Kidney tubule cell (primary cell): ENCODE measurements at regions not wholly inside any gene's neighbourhood (a gene's known extent, or its start where the extent isn't known, plus 50 kb on each side); places are given as distances from the start of the nearest gene placed in this dataset.

Experiments
- DNase-seq: peaks from one replicate; pipeline ENCODE4 v3.0.0-alpha.2; 2018; ENCODE audit warnings: low spot score

DNA sequence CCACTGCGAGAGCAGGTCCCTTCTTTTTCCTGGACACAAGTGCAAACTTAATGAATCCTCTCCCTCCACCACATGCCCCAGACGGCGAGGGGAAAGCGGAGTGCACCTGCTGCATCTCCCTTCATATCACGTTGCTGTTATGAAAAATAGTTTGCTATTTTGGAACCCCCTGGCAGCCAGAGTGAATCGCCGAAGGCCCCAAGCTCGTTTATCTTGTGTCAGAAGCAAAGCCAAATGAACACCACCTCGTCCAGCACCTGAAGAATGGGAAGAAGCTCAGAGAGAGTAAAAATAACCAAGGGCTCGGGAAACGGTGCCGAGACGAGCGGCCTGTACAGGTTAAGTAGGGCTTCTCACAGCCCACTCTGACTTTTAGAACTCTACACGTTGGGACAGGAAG lies 394.6 kb upstream of the RORA start:
- DNase-seq = no peak

DNA sequence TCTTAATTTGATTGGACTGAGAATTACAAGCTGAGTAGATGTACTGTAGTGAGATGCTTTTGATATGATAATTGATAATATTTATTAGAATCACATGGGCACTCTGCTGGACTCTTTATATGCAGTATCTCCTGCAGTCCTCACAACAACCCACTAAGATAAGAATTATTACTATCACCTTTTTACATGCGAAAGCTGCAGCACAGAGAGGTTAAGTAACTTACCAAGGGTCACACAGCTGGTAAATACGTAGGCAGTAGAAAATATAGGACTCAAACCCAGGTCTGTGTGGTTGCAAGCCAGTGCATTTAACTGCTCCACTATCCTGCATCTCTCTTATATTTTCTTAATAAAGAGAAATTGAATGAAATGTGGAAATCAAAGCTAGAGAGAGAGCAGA lies 392.8 kb upstream of the RORA start:
- no peak for DNase-seq

DNA sequence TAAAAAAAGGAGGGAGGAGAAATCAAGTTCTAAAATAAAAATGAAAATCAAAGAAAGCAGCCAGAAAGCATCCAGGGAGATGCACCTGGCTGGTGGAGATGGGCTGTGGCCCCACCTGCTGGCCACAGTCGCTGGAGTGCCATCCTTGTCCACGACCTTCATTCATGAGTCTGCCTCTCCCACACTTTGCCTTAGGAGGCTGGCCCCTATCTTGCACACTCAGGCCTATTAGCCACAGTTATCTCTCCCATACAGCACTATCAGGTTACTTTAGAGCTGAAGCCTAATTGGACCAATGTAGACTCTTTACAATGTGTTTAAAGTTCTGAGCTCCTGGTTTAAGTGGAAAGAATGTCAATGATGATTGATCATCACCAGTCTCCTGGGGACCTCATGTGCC lies 392.0 kb upstream of the RORA start:
- DNase-seq = peak; percentile 46

DNA sequence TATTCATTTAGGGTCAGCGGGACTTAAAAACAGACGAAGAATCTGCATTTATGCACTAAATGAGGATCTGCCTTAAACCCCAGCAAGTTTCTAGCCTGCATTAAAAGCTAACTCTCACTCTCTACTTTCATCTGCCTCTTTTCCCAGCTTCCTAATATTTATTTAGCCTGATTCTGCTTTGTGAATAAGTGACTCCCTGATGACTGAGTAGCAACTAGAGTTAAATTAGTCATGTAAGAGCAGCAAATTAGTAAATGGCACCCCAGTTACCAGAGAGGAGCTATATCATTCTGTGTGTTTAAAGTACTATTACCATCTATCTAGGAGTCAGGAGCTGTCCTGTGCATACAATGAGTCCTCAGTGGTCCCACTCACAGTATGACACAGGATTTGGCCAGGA lies 391.0 kb upstream of the RORA start:
- no peak for DNase-seq

DNA sequence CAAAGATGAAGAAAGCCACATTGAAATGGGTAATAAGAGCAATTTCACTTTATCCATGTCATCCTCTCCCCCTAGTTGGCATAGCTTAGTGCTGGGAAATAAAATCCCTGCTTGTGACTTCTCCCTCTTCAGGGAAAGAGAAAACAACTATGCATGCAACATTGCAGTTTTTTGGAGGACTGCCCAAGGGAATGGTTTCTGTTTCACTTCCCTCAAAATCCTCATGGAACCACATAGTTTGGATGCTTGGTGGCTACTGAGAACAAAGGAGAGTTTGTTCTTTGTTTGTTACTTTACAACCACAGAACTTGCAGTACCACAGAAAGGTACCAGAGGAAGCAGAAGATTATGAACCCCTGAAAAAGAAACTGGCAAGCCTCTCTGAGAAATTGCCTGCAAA lies 384.6 kb upstream of the RORA start:
- peak; percentile 39 for DNase-seq

DNA sequence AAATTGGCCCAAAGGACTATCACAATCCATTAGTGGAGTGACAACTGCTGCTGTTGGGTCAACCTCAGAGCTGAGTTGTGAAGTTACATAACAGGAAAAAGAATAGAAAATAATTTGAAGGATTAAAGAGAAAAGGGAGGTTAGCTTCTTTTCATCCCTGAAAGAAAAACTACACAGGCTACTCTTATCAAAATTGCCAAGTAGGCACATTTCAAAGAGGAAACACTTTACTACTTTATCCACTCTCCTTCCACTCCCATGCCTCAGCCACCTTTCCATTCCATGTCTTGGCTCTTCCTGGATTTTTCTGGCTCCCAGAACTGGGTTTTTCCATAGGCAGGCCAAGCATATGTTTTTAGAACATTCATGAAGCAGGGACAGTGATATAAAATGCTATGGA lies 384.0 kb upstream of the RORA start:
- no peak for DNase-seq

DNA sequence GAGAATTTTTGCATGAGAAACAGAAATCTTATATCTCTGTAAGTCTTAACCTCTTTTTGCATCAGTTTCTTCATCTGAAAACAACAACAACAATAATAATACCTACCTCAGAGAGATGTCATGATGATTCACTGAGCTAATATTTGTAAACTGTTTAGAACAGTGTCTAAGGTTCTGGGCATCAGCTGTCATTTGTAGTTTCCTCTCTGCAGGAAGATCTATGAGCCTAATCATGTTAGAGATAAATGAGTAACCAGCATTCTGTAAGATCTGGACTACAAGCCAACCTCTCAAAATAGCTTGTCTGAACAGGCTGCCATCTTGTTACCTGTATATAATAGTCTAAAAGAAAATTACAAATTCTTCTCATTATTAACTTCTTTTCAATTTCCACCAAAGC lies 383.0 kb upstream of the RORA start:
- peak; percentile 9 for DNase-seq

DNA sequence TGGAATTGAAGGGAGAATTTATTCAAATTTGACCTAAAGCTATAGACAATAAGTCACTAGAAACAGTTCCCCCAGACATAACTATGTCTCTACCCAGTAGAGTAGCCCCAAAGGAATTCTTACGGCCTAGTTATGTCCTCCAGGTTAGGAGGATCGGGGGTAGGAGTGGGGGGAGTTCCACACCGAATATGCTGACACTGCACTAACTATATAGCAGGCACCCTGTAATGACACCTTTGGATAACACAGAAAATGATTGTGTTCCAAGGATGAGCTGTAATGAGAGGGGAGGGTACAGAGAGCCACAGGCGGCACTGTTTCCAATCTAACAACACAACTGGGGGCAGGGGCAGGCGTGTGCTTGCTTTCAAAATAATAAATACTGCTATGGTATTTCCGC lies 376.2 kb upstream of the RORA start:
- no peak for DNase-seq

DNA sequence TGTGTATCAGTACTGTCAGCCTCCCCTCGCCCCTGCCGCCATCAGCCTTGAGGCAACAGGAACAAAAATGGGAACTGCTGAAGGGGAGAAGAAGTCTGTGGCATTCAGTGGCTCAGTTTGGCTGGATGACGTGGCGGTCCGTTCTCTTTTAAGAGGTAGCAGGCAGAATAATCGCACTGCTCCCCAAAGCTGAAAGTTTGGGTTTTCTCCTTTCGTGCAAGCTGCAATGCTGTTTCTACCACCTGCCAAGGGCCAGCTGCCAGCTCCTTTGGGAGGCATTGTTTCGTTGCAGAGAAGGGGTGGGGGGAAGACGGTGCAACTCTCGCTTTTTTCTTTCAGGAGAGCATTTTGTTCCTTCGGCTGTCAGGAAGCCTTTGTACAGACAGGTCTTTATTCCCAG lies 369.6 kb upstream of the RORA start:
- DNase-seq = no peak

DNA sequence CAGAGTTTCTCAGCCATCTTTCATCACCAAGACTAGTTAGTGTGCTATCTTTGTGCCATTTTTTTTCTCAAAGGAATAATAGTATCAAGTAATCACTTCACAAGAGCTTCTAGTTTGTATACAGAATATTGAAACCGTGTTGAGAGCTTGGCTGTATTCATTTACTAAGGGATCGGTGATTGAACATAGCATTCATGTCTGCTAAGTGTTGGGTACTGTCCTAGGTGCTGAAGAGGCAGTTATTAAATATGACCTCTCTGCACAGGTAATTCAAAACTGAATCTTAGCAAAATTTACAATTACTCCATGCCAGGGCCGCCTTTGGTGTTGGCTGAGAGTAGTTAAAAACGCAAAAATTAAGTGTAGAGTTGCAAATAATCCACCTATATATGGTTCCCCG lies 355.3 kb upstream of the RORA start:
- DNase-seq = no peak

DNA sequence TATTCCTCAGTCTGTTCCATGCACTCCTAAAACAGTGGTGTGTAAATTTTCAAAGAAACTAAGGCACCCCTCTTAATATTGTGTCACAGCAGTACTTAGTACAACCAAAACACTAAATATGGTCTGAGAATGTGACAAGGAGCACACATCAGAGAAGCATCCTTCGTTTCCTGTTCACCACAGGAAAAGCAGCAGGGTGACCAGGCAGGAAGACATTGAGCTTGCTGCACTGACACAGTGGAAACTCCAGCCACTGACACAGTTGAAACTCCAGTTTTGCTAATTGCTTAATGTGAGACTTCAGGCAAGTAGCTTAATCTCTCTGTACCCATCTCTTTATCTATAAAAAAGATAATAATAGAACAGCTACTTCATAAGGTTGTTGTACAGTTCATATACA lies 353.0 kb upstream of the RORA start:
- DNase-seq = no peak

DNA sequence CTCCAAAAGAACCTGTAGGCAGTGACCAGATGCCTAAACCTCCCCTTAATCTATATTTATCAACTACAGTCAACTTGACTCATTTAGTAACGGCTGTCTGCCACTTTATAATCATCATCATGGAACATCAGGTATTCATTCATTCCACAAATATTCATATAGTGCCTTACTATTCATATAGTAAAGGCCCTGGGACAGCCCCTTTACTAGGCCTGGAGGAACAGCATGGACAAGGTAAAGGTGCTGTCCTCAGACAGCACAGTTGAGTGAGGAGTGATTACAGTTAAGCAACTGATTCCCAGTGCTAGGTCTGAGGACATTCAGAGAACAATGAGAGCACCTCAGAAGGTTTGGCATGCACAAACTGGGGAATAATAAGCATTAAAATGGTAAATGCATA lies 346.5 kb upstream of the RORA start:
- DNase-seq = no peak

DNA sequence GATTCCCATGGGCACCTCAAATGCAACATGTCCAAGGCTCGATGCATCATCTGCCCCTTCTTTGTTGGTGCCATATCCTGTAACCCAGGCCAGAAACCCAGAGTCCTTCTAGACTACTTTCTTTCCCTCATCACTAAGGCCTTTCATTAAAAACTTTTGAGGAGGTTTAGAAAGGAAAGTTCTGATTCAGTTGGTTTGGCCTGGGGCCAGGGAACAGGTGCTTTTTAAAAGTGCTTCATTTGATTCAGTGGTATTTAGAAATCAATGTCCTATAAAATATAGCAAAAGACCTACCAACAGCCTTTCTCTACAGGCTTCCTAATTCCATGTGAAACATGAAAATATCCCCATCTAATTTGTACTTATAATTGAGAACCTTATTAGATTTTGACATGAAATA lies 341.9 kb upstream of the RORA start:
- DNase-seq = no peak

DNA sequence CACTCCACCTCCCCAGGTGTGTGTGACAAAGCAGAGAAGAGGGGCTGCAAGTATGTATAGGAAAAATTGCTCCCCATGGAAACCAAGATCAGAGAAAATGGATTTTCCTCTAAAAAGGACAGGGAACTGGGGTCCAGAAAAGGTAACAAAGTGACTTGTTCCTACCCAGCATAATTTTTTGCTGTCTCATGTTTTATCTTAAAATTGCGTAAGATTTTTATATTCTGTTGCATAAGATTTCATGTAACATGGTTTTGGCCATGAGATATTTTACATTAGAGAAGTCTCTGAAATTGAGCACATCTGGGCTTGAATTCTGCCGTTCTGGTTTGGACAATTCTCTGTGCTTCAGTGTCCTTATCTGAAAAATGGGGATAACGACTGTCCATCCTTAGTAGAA lies 335.7 kb upstream of the RORA start:
- DNase-seq = no peak

DNA sequence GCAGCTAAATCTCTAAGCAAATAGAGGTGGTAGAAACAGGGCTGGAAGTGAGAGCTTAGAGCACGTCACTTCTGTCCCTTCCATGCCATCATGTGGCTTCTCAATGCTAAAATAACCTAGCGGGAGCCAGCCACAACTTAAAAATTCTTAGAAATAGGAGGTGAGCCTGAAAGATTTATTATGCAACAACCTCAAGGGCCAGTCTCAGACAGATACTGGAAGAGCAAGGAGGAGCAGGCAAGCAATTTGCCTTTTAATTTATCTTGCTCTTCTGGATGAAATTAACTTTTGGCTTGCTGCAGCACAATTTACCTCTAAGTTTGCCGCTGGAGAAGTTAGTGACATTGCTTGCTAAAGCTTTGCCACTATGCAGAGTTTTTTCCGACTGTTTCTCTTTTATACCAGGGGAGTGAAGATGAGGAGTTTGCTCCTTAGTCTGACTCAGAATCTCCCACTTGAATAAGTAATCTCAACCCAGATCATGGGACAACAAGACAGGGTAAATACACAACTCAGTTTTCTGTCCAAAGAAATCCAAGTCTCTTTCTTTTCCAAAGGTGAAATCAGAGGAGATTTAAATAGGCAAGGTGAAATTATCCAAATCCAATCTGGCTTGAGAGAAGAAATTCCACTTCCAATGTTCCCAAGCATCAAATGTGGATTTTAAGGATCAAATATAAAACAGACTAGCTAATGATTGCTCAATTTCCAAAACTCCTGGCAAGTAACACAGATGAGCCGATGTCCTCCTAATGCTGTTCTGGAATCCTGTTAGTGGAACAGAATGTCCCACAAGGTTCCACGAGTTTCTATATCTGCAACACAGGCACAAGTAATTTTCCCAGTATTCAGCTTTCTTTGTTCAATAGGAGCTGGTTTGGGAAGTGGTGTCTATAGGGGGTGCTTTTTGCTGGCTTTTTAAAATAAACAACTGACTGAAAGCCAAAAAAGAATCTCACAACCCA lies 329.4 kb upstream of the RORA start:
- no peak for DNase-seq

DNA sequence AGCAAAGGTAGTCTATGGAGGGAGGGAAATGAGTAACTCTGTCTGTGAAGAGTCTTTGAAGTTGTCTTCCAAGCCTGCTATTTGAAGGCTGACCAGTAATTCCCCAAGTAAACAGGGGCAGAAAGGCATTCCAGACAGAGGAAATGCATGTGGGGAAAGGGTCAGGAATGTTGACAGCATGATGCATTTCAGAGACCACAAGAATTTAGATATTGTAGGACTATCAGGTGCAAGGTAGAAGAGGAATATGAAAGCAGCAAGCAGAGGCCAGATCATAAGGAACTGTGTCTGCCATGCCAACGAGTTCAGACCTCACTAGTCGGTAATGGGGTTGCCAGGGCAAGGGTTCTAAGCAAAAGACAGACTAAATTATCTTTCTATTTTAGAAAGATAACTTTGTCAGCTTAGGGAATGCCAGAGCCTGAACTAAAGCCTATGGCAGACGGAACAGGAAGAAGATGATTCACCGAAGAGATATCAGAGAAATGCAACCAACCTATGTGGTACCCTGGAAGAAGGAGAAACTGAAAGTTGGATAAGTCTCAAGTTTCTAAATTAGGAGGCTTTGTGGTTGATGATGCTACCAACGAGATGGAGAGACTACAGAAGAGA lies 327.0 kb upstream of the RORA start:
- peak; percentile 93 for DNase-seq

DNA sequence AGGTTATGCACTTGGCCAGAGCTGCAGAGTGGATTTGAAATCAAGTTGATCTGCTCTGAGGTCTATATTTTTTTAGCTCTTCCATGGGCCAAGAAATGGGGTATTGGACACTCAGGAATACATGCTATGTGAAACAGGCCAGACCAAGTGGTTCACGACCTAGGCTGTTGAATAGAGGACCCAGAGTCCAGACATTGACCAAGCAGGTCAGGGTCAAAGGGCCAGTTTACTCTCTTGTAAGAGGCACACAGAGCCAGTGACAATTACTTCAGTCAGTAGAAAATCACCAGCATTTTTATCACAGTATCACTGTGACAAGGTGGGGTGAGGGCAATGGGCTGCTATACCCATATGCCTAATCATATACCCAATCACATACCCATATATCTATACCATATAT lies 320.6 kb upstream of the RORA start:
- DNase-seq = no peak

DNA sequence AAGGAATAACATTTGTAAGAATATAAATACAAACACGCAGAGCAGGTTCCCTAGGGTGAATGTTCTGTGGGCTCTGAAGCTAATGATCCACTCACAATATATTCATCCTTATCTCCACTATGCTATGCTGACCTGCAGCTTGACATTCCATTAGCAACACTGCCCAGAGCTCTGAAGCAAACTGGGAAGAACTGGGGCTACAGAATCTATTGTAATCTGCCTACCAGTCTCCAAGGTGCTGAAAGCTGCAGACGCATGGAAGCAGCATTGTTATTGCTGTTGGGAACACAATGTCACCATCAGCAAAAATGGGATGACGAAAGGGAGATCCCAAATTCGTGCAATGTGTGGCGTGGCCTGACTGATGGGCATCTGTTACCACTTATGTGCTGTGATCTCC lies 316.7 kb upstream of the RORA start:
- DNase-seq = no peak

DNA sequence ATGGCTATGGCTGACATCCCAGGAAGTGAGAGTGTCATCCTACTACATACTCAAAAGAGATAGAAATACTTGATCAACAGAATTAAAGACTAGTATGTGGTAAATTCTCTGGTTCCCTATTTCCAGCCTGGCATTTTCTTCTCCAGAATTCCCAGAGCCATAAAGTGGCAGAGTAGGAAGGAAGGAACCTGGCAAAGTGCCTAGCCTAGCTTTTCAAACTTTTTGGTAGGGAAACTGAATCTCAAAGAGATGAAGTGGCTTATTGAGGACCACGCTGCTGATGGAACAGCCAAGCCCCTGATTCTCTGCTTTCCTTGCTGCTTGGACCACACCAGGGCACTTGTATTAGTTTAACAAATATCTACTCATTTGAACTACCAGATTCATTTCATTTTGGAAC lies 312.4 kb upstream of the RORA start:
- no peak for DNase-seq

DNA sequence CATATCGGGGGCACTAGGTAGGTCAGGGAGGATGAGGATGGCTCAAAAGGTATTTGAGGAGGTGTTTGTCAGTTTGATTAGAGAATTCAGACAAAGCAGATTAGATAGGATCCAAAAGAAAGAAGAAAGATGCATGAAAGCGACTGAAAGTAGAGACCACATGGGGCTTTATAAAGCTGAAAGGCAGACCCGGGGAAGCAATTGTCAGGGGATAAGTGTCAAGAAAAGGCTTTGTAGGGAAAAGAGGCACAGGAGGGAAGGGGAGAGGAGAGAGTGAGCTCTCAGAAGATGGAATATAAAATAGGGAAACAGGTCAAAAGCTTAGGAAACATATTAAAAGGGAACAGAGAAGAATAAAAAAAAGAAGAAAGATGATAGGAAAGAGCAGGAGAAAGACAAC lies 308.2 kb upstream of the RORA start:
- DNase-seq = no peak

DNA sequence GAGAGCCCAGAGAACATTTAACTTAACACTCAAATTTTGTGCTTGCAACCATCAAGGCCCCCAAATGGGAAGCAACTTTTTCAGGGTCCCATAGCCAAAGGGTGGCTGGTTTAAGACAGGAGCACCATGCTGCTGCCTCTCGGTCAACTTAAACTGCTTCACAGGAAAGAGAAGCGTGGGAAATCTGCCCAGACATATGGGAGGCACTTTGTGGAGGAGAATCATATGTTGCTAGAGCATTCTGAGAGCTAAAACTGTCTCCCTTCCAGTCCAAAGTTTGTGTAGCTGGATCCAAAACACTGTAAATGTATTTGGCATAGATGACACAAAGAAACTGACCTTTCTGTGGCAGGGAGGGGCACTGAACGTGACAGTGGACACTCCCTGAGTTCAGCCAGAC lies 305.9 kb upstream of the RORA start:
- DNase-seq = no peak

DNA sequence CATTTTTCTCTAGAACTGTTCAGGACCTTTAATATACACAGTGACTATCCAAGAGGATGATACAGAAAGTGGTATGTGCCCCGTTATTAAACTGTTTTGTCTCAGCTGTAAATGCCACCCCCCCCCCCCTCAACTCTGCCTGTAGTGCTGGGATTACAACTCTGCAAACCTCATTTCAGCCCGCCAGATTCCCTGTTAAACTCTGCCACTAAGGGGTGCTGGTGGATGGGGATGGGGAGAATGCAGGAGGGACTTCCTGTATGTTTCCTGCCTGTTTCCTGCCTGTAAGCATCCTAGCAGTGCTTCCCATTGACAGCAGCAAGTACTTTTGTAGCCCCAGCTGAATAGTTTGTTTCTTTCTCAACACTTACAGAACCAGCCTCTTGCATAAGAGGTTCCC lies 301.7 kb upstream of the RORA start:
- DNase-seq = peak; percentile 11

DNA sequence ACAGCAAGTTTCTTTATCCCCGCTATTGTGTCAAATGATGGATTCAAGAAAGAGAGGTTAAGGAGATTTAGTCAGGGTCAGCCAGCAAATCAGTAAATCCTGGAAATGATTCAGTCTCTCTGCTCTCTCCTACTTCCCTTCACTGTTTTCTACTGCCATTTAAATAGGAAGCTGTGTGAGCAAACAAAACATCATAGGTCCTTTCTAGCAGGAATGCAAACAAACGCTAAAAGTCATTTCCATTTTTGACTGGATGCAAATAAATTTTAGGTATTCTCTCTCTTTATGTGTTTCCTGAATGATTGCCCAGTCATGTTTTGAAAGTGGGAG lies 299.4 kb upstream of the RORA start:
- DNase-seq = no peak
